A673 (cell line): ENCODE measurements at regions not wholly inside any gene's neighbourhood (a gene's known extent, or its start where the extent isn't known, plus 50 kb on each side); places are given as distances from the start of the nearest gene placed in this dataset.

Experiments
- CTCF ChIP-seq: fragments of 300-800, 200-600 bp; sonication (generic); conservative IDR thresholded peaks from 2 replicates; pipeline ENCODE4 v1.5.1; 2017; ENCODE audit warnings: low read depth, mild to moderate bottlenecking, antibody characterized with exemption, low read length, moderate library complexity, mixed read lengths
- EZH2 ChIP-seq: fragments of 200-600 bp; sonication (generic); IDR thresholded peaks from 2 replicates; pipeline ENCODE4 v1.6.1; 2017; ENCODE audit warnings: borderline replicate concordance, low read depth, mild to moderate bottlenecking, mixed read lengths, antibody characterized with exemption, low read length; ENCODE audit not compliant: poor library complexity, severe bottlenecking

- TF ChIP-seq CTCF = no peak
- no peak for TF ChIP-seq EZH2
Observed at GRCh38 chr10:15448598-15448997, 77.5 kb upstream of the FAM171A1 start.
